ENCODE measurements at regions not wholly inside any gene's neighbourhood (a gene's known extent, or its start where the extent isn't known, plus 50 kb on each side); places are given as distances from the start of the nearest gene placed in this dataset.

DNA sequence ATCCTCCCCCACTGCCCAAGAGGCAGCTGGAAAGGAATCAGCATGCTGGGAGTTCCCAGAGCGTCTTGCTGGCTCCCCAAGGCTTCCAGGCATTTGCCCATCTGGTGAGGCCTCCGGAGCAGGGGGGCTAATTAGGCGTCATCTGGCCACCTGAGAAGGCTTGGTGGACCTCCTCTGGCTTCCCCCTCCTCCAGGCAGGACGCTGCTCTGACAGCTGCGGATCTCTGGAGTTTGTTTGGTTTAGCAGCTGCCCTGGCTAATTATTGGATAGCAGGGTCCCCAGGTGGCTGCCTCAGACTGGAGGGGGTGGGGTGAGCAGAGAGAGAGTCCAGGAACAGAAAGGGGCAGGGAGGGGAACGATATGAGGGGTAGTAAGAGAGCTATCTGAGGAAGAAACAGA lies 425.2 kb upstream of the MEX3C start:
- TF ChIP-seq SIN3A (IDR thresholded peaks at IDR 0.05; ENCODE audit: borderline replicate concordance, insufficient read depth, low read length) (no peak), TAF1 (IDR thresholded peaks at IDR 0.05; ENCODE audit: borderline replicate concordance, insufficient read depth, low read length) (no peak), POLR2AphosphoS5 (IDR thresholded peaks at IDR 0.05; ENCODE audit: low read depth, low read length) (no peak)
- TF ChIP-seq, protein P1, sequence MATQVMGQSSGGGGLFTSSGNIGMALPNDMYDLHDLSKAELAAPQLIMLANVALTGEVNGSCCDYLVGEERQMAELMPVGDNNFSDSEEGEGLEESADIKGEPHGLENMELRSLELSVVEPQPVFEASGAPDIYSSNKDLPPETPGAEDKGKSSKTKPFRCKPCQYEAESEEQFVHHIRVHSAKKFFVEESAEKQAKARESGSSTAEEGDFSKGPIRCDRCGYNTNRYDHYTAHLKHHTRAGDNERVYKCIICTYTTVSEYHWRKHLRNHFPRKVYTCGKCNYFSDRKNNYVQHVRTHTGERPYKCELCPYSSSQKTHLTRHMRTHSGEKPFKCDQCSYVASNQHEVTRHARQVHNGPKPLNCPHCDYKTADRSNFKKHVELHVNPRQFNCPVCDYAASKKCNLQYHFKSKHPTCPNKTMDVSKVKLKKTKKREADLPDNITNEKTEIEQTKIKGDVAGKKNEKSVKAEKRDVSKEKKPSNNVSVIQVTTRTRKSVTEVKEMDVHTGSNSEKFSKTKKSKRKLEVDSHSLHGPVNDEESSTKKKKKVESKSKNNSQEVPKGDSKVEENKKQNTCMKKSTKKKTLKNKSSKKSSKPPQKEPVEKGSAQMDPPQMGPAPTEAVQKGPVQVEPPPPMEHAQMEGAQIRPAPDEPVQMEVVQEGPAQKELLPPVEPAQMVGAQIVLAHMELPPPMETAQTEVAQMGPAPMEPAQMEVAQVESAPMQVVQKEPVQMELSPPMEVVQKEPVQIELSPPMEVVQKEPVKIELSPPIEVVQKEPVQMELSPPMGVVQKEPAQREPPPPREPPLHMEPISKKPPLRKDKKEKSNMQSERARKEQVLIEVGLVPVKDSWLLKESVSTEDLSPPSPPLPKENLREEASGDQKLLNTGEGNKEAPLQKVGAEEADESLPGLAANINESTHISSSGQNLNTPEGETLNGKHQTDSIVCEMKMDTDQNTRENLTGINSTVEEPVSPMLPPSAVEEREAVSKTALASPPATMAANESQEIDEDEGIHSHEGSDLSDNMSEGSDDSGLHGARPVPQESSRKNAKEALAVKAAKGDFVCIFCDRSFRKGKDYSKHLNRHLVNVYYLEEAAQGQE (IDR thresholded peaks at IDR 0.05; ENCODE audit: insufficient read depth in 1 of 2, low read depth in 2 of 2, low read length in 2 of 2) = no peak

Measured in PFSK-1 (cell line).